T-helper 1 cell (primary cell): ENCODE measurements at regions not wholly inside any gene's neighbourhood (a gene's known extent, or its start where the extent isn't known, plus 50 kb on each side); places are given as distances from the start of the nearest gene placed in this dataset.

Source experiments
- DNase-seq, 5 donors: peaks; one replicate each; pipeline ENCODE4 v3.0.0-alpha.2; 2012 to 2020

DNA sequence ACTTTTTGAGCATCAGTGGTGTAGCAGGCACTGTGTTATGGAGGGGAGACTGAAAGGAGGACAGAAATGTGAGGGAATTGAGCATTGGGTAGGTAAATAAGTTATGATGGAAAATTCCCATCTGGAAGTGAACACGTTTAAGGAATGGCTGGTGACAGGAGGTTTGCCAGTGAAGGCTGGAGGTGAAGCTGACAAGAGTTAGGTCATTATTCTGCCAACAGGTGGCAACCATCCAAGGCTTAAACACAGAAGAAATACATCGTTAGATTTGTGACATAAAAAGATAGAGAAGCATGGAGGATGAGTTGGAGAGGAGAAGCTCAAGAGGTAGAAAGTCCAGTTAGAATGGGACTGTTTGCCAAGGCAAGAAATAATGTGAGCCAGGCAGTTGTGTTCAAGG is 455.3 kb upstream of the SGCD start:
- no peak for DNase-seq

DNA sequence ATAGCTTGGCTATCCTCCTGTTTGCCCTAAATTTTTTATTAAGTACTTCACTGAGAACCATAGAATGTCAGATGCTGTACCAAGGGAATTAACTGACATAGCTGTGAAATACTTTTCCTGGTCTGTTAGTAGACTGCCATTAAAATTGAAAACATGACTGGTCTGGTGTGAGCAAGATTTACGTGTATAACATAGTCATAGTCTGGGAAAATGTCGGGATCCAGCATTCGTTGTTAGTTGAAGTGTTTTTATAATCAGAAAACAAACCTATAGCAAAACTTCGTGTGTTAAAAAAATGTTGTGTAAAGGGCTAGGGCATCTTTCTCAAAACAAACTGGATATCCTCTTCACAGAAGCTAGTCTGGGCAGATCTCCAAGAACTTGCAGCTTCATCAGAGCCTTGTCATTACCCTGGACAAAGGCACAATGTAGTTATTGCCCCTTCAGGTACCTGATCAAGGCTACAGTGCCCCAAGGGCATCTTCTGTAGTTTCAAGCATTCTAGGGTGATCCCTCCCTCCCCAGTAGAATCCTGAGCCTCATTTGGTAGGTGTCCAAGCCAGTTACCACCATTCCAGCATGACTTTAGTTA is 454.2 kb upstream of the SGCD start:
- DNase-seq = no peak

- no peak for DNase-seq
Measured at GRCh38 chr5:155878991-155879575, 447.9 kb upstream of the SGCD start.

- no peak for DNase-seq
Measured at GRCh38 chr5:155884041-155884440, 442.9 kb upstream of the SGCD start.

GRCh38 chr5:155885199-155885598 is 441.8 kb upstream of the SGCD start:
- no peak for DNase-seq

- no peak for DNase-seq
Measured at GRCh38 chr5:155886311-155887031, 440.5 kb upstream of the SGCD start.

DNA sequence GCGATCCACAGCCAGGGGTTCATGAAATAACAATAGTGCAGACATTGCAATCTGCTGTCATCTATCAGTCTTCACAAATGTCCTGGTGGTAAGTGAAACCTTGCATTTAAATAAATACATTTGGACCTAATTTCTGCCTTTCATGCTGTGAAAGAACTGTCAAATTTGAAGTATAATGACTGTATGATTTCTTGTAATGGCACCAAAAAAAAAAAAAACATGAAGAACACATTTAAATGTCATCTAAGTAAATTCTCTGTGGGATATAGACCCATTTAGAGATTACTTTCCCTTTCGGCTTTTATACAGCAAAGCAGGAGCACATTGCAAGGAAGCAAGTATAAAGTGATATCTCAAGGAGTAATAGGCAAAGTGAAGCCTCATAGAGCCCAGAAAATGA is 431.5 kb upstream of the SGCD start:
- no peak for DNase-seq

DNA sequence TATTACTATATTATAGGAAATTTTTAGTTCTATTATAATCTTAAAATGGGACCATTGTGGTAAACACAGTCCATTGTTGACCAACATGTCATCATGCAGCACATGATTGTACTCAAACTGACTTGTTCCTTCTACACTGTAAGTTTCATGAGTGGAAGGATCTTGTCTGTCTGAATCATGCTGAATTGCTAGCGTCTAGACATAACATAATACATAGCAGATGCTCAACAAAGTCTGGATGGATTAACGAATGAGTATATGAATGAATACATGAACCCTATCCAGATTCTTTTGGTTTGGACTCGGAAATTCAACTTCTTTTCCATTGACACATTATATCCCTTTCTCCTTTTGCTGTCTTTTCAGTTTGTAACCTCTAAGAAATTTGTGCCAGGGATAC is 429.2 kb upstream of the SGCD start:
- DNase-seq = no peak

DNA sequence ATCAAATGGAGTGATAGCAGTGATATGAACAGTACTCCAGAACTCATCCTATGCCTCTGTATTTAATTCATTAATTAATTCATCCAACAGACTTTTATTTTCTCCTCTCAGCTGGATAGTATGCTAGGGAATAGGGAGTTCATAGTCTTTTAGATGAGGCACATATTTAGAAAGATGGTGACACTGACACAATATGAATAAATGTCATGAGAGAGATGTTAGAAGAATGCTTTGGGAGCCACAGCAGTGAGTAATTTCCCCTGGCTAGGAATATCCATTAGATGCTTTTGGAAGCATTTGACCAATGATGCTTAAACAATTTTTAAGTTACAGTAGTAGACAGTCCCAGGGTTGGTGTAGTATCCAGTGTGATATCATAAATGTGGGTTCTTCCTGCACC is 428.7 kb upstream of the SGCD start:
- DNase-seq = no peak

DNA sequence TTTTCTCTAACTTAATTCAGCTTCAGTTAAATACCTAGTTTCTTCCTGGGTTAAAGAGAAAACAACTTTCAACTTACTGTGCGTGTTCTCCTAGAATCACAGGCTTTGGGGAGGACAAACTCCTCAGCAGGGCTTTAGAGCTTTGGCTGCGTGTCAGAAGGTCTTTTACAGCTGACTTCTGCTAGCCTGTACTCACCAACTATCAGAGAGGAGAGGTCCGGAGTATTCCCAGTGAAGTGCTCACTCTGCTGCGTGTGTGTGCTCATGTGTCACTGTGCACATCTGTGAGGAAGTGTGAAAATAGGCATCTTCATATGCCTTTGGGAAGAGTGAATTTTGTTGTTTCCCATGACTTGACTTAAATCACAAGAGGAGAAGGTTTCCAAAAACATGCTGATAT is 423.2 kb upstream of the SGCD start:
- DNase-seq = no peak

- no peak for DNase-seq
Measured at GRCh38 chr5:155905364-155905763, 421.6 kb upstream of the SGCD start.

DNA sequence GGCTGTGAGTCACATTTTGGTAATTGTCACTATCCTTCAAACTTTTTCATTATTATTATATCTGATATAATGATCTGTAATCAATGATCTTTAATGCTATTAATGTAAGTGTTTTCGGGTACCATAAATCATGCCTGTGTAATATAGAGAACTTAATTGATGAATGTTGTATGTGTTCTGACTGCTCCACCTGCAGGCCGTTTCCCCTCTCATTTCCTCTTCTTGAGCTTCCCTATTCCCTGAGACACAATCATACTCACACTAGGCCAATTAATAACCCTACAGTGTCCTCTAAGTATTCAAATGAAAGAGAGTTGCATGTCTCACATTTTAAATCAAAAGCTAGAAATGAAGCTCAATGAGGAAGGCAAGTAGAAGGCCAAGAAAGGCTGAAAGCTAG is 420.9 kb upstream of the SGCD start:
- DNase-seq = no peak

- DNase-seq = no peak
Measured at GRCh38 chr5:155908543-155908942, 418.4 kb upstream of the SGCD start.

DNA sequence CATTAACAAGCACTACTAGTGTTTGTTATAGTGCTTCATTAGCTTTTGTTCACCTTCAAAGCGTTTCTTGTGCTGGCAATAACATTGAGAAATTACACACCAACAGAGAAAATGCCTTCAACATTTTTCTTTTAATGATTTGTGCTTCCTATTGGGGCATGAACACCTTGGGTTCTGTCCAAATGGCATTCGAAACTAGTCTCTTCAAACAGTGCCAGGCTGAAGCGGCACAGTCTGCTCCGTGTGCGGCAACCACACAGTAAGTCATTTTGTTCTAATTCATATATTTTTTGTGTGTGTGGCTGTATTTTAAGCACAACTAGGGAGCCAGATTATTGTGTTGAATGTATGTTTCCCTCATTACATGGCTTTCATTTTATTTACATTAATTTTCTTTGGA is 414.7 kb upstream of the SGCD start:
- DNase-seq = no peak

DNA sequence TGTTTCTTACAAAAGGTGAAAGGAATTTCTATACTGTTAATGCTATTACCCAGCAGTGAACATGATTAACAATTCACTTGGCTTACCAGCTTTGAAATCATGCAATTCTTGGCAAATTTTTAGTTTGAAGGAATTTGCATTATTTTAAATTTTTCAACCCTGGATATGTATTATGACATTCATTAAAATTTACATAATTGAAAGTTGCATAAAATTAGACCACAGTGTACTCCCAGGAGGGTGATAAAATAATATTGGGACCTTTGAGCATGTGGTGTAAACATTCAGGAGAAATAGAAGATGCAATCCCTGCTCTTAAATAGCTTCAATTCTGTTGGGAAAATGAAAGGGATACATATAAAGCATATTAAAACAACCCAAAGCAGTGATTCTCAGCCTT is 412.2 kb upstream of the SGCD start:
- no peak for DNase-seq

DNA sequence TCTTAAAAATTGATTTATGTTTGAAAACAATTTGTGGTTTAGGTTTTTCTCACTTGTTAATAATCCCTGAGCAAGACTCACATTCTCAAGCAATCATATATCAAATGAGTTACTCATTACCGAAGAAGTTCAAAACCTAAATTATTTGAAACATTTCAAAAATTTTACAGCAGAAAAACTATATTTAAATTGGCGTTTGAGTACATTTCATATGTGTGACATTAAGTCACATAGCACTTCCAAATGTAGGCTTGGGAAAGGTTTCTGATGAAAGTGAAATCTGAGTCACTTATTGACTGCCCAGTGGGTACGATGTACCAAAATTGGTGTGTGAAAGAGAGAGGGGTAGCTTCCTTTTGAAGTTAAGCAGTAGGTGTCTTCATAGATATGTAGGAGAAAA is 411.4 kb upstream of the SGCD start:
- DNase-seq = no peak

GRCh38 chr5:155919126-155919525 is 407.8 kb upstream of the SGCD start:
- no peak for DNase-seq

GRCh38 chr5:155919725-155920124 is 407.2 kb upstream of the SGCD start:
- no peak for DNase-seq

- no peak for DNase-seq
Measured at GRCh38 chr5:155921621-155922020, 405.3 kb upstream of the SGCD start.

- no peak for DNase-seq
Measured at GRCh38 chr5:155923784-155924183, 403.2 kb upstream of the SGCD start.

GRCh38 chr5:155926031-155926430 is 400.9 kb upstream of the SGCD start:
- no peak for DNase-seq

DNA sequence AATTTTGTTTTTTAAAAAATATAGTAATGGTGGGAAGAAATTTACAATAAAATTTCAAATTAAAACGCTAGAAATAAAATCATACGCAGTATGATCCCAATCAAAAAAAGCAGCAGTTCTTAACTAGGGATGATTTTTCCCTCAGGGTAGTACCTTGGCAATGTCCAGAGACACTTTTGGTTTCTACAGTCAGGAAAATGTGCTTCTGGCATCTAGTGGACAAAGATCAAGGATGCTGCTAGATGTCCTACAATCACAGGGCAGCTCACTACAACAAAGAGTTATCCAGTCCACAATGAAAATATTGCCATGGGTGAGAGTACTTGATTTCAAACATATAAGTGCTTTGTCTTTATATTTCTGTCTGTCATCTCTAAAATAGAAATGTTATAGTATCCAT is 400.2 kb upstream of the SGCD start:
- DNase-seq = no peak

GRCh38 chr5:155929112-155929511 is 397.9 kb upstream of the SGCD start:
- DNase-seq = no peak

GRCh38 chr5:155934964-155935363 is 392.0 kb upstream of the SGCD start:
- no peak for DNase-seq

- DNase-seq = no peak
Measured at GRCh38 chr5:155935723-155936122, 391.2 kb upstream of the SGCD start.
